ENCODE measurements at regions not wholly inside any gene's neighbourhood (a gene's known extent, or its start where the extent isn't known, plus 50 kb on each side); places are given as distances from the start of the nearest gene placed in this dataset.

DNA sequence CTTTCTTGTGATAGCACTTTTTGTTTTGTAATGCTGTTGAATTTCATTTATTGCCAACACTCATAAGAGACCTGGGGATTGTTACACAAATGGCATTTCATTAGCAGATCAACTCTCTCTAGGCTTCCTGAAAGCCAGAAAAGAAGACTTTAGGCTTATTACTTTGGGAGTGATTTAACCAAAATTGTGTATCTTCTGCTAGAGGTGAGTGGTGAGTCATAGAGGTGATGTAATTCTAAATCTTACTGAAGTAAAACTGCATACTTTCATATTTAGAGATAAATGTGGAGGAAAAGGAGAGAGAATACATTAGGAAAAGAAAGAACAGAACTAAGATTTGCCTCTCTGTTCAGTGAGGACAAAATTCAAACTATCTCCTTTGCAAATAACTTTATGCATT is 304.7 kb upstream of the RGS17 start:
- TF ChIP-seq ZFX (IDR thresholded peaks at IDR 0.05) = no peak
- TF ChIP-seq, protein P1, sequence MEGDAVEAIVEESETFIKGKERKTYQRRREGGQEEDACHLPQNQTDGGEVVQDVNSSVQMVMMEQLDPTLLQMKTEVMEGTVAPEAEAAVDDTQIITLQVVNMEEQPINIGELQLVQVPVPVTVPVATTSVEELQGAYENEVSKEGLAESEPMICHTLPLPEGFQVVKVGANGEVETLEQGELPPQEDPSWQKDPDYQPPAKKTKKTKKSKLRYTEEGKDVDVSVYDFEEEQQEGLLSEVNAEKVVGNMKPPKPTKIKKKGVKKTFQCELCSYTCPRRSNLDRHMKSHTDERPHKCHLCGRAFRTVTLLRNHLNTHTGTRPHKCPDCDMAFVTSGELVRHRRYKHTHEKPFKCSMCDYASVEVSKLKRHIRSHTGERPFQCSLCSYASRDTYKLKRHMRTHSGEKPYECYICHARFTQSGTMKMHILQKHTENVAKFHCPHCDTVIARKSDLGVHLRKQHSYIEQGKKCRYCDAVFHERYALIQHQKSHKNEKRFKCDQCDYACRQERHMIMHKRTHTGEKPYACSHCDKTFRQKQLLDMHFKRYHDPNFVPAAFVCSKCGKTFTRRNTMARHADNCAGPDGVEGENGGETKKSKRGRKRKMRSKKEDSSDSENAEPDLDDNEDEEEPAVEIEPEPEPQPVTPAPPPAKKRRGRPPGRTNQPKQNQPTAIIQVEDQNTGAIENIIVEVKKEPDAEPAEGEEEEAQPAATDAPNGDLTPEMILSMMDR (conservative IDR thresholded peaks at IDR 0.05) = no peak

GRCh38 chr6:153425536-153425935 is 294.5 kb upstream of the RGS17 start:
- H3K27ac ChIP-seq = no peak overlapping the region
- TF ChIP-seq ZFX (IDR thresholded peaks at IDR 0.05) = no peak
- TF ChIP-seq, protein P1 (conservative IDR thresholded peaks at IDR 0.05) = no peak

More for the DNA sequence above, 304.7 kb upstream of the RGS17 start:
- no peak overlapping the region for H3K27ac ChIP-seq

DNA sequence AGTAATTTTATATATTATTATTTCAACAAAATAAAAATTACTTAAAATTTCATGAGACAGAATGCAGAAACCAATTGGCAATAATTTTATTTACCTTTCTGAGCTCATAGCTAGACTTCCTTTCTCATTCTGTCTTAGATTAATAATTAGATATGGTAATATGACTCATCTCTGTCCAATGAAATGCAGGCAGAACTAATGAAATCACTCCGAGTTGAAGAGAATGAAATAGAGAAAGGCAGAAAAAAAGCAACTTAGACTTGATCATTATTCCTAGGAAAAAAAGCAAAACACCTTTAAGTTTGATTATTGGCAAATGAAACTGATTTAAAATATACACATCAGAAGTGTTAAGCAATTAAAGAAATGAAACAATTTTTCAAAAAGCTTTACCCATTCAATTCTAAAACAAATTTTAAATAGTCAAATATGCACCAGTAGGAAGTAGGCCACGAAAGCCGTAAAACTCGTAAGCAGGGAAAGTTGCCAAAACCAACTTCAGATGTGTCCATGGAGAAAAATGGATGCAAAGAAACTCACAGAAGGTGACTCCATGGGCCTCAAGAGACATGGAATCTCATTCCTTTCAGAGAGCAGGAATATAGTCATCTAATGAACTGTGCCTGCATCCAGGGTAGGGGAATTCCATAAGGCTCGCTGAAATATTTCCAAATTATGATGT is 293.8 kb upstream of the RGS17 start:
- no peak overlapping the region for H3K27ac ChIP-seq
- no peak for TF ChIP-seq ZFX (IDR thresholded peaks at IDR 0.05)
- TF ChIP-seq, protein P1 (conservative IDR thresholded peaks at IDR 0.05) = no peak

GRCh38 chr6:153412519-153412918 is 281.4 kb upstream of the RGS17 start:
- TF ChIP-seq ZFX (IDR thresholded peaks at IDR 0.05) = no peak
- TF ChIP-seq, protein P1 (conservative IDR thresholded peaks at IDR 0.05) = no peak
- H3K27ac ChIP-seq = no peak overlapping the region

DNA sequence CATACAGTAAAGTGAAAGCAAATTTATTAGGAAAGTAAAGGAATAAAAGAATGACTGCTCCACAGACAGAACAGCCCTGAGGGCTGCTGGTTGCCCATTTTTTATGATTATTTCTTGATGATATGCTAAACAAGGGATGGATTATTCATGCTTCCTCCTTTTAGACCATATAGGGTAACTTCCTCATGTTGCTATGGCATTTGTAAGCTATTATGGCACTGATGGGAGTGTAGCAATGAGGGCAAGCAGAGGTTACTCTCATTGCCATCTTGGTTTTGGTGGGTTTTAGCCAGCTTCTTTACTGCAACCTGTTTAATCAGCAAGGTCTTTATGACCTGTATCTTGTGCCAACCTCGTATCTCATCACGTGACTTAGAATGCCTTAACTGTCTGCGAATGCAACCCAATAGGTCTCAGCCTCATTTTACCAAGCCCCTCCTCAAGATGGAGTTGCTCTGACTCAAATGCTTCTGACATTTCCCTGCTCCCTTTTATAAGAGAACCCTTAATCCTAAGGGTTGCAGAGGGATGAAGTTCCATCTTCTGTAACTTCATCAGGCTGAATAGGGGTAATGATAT is 280.1 kb upstream of the RGS17 start:
- no peak for TF ChIP-seq ZFX (IDR thresholded peaks at IDR 0.05)
- TF ChIP-seq, protein P1 (conservative IDR thresholded peaks at IDR 0.05) = no peak

DNA sequence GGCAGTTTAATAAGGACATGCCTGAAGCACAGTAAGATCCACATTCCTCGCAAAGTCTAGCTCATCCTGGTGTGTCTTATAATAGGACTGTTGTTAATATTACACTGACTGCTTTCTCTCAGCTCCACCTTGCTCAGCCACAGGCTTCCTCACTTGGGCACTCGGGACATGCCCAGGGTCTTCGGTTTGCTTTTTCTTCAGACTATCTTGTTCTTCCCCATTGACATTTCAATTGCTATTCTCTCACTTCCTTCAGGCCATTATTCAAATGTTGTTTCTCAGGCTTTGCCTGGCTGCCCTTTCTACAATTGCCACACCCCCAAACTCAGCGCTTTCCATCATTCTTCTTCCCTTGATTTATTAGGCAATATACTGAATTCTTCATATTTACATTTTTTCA is 274.8 kb upstream of the RGS17 start:
- no peak overlapping the region for H3K27ac ChIP-seq
- no peak for TF ChIP-seq ZFX (IDR thresholded peaks at IDR 0.05)
- TF ChIP-seq, protein P1 (conservative IDR thresholded peaks at IDR 0.05) = no peak

More for the DNA sequence above, 280.1 kb upstream of the RGS17 start:
- no peak overlapping the region for H3K27ac ChIP-seq

- TF ChIP-seq ZFX (IDR thresholded peaks at IDR 0.05) = no peak
- TF ChIP-seq, protein P1 (conservative IDR thresholded peaks at IDR 0.05) = no peak
- no peak overlapping the region for H3K27ac ChIP-seq
These were observed 270.7 kb upstream of the RGS17 start for GRCh38 chr6:153401751-153402150.
